Putamen (tissue), 1 donor: ENCODE measurements at regions not wholly inside any gene's neighbourhood (a gene's known extent, or its start where the extent isn't known, plus 50 kb on each side); places are given as distances from the start of the nearest gene placed in this dataset.
A peak's percentile ranks its signal among the peaks of the same experiment; 100 is the strongest.

Experiments
- DNase-seq: peaks from one replicate; pipeline ENCODE4 v3.0.0-alpha.2; 2016; ENCODE audit warnings: low spot score

GRCh38 chr12:19953734-19954133, 414.6 kb upstream of the PDE3A start:
- no peak for DNase-seq

GRCh38 chr12:19954163-19954562, 414.2 kb upstream of the PDE3A start:
- no peak for DNase-seq

- no peak for DNase-seq
Measured at GRCh38 chr12:19957308-19958125, 410.8 kb upstream of the PDE3A start.

- DNase-seq: no peak
Measured at GRCh38 chr12:19958389-19958788, 409.9 kb upstream of the PDE3A start.

- DNase-seq: no peak
Measured at GRCh38 chr12:19959353-19959752, 409.0 kb upstream of the PDE3A start.

- DNase-seq: no peak
Measured at GRCh38 chr12:19960527-19960926, 407.8 kb upstream of the PDE3A start.

GRCh38 chr12:19962192-19962591, 406.1 kb upstream of the PDE3A start:
- DNase-seq: no peak

GRCh38 chr12:19963972-19964371, 404.4 kb upstream of the PDE3A start:
- no peak for DNase-seq

GRCh38 chr12:19964549-19964948, 403.8 kb upstream of the PDE3A start:
- no peak for DNase-seq

- no peak for DNase-seq
Measured at GRCh38 chr12:19965196-19966038, 402.9 kb upstream of the PDE3A start.

GRCh38 chr12:19967001-19967400, 401.3 kb upstream of the PDE3A start:
- DNase-seq: no peak

- peak; percentile 53 for DNase-seq
Measured at GRCh38 chr12:19967431-19967830, 400.9 kb upstream of the PDE3A start.

GRCh38 chr12:19970116-19970515, 398.2 kb upstream of the PDE3A start:
- no peak for DNase-seq

GRCh38 chr12:19970821-19971220, 397.5 kb upstream of the PDE3A start:
- no peak for DNase-seq

- no peak for DNase-seq
Measured at GRCh38 chr12:19971361-19972280, 396.7 kb upstream of the PDE3A start.

GRCh38 chr12:19972325-19973288, 395.7 kb upstream of the PDE3A start:
- no peak for DNase-seq

- DNase-seq: no peak
Measured at GRCh38 chr12:19978193-19978592, 390.1 kb upstream of the PDE3A start.

GRCh38 chr12:19979584-19979983, 388.8 kb upstream of the PDE3A start:
- DNase-seq: no peak

GRCh38 chr12:19981944-19982343, 386.4 kb upstream of the PDE3A start:
- no peak for DNase-seq

- no peak for DNase-seq
Measured at GRCh38 chr12:19988001-19988400, 380.3 kb upstream of the PDE3A start.

- no peak for DNase-seq
Measured at GRCh38 chr12:19988459-19988873, 379.9 kb upstream of the PDE3A start.
